ENCODE measurements at regions not wholly inside any gene's neighbourhood (a gene's known extent, or its start where the extent isn't known, plus 50 kb on each side); places are given as distances from the start of the nearest gene placed in this dataset.

DNA sequence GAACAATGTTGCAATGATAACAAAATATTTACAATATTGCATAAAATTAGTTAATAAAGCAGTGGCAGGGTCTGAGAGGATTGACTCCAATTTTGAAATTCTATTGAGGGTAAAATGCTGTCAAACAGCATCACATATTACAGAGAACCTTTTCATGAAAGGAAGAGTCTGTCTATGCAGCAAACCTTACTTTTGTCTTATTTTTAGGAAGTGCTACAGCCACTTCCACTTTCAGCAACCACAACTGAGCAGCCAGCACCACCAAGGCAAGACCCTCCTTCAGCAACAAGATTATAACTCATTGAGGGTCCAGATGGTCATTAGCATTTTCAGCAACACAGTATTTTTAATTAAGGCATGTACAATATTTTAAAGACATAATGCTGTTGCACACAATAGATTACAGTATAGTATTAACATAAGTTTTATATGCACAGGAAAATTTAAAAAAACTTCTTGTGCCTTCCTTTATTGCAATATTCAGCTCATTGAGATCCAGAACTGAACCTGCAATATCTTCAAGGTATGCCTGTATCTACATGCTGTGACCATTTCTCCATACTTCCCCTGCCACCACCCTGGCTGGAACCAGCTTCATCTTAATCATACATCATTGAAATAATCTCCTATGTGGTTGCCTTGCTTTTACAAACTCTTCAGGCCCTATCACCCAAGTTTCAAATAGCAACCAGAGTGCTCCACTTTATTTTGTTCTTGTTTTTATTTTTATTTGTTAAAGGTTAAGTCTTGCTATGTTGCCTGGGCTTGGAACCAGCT, 711.2 kb downstream of the KCNA4 start:
- no peak for DNase-seq

DNA sequence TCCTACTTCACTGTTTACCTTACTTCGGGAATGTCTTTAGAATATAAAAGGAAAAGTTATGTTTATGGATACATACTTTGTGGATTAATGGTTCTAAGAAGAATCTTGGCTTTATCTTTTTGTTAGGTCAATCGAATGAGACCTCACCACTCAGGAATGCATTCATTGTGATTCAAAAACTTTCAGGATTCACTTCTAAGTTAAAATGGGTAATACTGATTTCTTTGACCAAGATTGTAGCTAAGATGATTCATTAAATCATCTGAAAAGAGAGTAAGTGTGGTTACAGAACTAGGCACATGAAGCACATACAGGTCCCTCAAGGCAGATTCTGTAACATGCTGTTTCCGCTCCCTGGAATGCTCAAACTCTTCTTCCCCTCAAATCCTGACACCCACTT, 716.4 kb downstream of the KCNA4 start:
- no peak for DNase-seq

DNA sequence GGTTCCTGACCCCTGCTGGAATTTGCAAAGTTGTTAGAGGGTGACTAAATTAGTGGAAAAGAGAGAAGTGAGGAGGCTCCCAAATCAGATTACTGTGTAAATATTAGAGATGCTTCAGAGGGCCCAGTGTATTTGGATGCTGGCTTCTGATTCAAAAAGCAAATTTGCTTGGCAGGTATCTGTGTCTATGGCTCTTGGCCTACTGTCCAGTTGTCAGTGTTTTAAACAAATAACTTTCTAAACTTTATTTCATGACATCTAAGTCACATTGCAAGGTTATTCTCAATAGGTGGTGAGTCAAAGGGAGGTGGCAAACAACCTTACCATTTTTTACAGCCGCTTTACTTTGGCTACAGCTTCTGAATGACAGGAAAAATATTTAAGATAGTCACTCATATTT, 720.1 kb downstream of the KCNA4 start:
- no peak for DNase-seq

DNA sequence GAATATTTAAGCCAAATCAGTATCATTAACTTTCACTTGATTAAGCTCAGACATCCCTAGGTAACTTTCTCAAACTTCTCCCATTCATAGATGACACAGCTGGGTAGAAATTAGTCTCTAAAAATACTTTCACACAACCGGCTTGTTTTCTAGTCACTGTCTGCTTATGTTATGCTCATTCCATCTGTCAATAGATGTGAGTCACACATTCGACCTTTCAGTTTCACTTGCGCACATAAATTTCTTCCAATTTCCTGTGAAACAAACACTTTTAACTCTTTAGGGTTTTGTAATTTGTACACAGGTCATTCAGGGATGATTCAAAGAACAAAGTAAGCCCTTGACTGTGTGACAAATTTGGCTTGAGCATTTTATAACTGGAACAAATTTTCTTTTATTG, 723.0 kb downstream of the KCNA4 start:
- peak; percentile 7 for DNase-seq

DNA sequence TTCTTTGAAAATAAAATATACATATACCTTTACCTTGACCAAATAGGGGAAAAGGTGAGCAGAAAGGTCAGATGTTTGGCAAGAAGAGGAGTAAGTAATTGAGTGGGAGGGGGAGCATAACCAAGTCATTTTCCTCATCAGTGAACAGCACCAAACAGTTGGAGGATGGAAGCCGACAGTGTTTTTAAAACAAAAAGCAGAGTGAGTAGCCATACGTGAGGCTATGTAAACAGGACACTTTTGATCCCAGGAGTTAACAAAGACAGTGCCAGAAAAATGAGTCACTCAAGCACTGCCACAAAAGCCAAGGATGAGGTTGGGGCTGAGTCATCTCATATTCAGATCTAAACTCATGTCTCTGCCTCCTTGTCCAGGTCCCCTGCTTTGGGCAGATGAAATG, 734.7 kb downstream of the KCNA4 start:
- no peak for DNase-seq

DNA sequence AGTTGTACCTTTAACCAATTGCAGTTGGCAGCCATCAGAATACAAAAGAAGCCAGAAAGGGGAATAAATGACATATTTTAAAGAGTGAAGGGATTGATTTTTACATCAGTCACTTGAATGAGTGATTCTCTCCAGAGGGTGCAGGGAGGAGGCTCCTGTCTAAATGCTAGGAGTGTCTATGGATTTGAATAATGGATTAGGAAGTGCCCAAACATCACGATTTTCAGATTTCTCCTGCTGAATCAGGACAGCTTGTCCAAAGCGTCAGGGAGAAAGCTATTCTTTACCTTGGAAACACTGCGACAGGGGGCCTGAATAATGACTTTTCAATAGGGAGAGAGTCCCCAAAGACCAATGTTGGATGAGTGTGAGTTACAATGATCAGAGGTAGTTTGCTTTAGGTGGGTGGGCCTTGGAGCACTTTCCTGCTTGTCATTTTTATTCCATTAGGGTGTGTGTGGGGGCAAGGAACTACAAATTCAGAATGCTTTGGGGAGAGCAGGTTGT, 735.5 kb downstream of the KCNA4 start:
- no peak for DNase-seq

DNA sequence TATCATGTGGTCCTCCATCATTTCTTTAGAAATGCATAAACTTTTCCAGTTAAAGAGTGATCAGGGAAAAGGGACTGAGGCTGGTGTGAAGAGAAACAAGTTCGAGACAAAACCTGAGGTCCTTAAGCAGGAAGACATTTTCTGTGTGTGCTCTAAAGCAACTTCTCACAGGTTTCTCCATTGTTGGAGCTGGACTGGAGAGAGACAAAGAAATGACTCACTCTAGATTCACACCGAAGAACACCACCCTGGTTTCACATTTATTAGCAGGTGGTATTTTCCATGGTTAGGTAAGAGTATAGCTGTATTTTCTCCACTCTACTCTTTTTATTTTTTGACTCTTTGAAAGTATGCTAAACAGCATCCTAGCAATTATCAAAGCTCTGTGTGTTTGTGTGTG, 736.4 kb downstream of the KCNA4 start:
- DNase-seq, result no peak

DNA sequence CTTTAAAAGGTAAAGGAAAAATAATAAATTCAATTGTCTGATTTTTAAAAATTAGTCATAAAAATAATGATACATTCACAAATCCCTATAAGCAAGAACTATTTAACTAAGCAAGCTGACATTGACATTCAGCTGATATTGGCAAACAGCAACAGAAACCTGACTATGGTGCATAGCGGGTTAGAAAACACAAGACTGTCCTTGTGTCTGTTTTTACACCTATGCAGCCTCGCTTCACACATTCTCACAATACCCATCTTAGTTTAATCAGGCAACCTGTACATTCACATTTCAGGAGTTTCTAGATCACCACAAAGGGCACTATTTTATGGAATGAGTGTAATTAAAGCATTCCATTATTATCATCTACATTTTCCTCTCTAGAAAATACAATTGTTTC, 737.1 kb downstream of the KCNA4 start:
- no peak for DNase-seq

DNA sequence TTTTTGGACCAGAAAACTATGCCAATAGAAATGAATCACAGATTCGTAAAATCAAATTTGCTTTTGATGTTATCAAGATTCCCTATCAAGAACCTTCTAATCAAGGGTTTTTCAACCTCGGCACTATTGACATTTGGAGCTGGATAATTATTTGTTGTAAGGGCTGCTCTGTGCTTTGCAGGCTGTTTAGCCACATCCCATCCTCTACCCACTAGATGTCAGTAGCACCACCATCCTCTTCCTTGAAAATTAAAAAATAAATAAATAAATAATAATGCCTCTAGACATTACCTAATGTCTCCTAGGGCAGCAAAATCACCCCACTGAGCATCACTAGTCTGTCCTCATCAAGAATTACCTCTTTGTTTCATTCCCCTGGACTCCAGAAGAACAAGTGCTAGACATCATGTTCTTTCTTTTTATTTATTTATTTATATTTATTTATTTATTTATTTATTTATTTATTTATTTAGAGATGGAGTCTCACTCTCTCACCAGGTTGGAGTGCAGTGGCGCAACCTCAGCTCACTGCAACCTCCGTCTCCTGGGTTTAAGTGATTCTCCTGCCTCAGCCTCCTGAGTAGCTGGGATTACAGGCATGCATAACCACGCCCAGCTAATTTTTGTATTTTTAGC, 744.7 kb downstream of the KCNA4 start:
- no peak for DNase-seq

DNA sequence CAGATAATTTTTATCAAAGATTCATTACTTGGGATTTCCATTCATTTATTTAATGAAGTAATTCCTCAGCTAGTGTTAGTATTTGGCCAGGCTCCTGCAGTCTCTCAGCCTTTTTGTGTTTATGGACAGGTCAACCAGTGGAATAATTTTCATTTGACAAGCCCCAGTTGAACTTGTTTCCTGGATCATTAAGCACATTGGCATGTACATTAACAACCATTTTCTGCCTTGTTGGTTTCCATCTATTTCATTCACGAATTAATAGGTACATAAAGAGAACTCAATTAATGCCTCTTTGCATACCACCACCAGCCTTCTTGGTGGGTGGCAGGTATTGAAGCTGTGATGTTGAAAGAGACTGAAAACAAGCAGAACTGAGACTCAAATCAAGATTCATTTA, 745.2 kb downstream of the KCNA4 start:
- DNase-seq, result no peak

DNA sequence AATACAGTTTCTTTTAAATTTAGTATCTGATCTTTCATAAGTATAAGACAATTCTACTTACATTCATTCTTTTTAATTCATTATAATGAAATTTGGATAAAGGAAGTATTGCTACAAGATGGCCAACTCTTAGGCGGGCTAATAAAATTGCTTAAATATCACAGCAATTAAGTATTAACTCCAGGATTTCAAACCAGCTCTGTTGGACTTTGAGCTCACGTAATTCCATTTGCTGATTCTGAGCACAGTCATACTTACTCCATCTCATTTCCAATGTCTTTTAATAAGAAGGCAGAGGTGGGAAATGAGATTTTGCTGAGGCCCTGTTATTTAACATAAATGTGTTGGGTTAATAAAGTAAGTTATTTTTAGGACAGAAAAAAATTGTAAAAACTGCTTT, 748.1 kb downstream of the KCNA4 start:
- no peak for DNase-seq

DNA sequence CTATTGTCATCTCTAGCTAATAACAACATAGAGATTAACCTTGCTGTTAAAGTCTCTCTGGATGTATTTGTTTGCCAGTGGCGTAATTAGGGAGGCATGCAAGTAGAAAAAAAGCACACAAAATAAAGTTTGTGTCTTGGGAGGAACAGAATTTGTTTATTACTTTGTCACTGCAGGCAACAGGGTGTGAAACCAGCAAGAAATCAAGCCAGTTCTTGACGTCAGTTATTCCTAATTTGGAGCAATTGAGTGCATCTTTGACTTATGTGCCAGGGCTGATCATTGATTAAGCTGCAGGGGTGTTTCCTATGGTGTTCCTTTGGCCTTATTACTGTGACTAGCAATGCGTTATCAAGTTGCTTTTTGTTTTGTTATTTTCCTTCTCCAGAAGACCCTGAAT, 751.0 kb downstream of the KCNA4 start:
- DNase-seq, result no peak

DNA sequence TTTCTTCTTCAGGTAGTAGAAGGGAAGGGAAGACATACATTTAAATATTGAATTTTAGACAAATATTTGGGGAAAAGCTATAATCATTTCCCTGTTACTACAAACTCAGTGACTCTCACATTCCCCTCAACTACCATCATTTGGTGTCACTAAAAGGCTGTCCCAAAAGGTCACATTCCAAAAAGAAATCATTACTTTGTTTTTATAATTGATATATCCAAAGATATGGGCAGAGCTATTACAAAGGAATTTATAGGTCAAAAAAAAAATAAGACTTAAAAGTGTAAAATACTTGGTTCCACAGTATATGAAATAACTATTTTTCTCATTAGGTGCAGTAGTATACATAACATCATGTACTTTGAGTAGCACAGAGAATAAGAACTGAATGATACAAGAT, 751.4 kb downstream of the KCNA4 start:
- no peak for DNase-seq

DNA sequence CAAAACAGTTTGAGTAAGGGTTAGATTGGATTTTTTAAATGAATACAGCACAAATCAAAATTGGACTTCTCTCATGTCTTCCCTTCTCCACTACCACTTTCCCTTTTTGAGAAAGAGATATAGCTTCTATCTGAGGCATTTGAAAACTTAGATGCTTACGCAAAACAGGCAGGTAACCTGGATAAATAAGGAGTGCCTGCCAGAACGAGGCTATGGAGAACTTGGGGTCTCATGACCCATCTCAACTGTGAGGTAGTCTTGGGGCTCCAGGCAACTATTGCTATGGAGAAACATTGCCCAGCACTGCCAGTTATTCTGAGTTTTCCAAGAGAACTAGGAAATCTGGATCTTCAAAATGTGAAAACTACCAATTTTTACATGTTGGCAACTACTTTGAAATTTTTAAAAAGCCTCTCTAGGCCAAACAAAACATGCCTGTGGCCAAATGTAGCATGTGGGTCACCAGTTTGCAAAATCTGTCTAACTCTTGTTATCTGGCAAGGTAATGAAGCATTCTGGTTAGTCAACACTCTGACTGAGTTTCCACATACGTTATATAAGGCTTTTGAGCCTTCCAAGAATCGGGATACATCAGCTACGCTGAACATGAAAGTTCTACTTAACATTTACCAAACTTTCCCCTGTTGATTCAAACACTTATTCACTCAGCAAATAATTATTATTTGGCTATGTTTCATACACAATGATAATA, 752.7 kb downstream of the KCNA4 start:
- no peak for DNase-seq

DNA sequence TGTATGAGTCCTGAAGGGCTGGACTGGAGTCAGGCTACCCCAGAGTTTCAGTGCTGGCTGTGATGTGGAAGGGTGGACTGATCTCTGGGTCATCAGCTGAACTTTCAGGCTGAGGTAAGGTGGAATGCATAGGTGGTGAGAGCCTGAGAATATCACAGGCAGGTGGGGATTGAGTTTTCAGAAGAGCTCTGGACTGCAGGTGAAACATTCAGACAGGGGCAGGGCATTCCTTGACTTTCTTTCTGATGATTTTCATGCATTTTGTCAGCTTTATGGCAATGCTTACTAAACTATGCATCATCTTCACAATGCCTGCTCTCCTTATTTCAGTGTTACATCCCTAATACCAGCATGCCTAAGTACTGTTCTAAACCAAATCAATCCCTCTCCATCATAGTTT, 755.0 kb downstream of the KCNA4 start:
- DNase-seq, result no peak

DNA sequence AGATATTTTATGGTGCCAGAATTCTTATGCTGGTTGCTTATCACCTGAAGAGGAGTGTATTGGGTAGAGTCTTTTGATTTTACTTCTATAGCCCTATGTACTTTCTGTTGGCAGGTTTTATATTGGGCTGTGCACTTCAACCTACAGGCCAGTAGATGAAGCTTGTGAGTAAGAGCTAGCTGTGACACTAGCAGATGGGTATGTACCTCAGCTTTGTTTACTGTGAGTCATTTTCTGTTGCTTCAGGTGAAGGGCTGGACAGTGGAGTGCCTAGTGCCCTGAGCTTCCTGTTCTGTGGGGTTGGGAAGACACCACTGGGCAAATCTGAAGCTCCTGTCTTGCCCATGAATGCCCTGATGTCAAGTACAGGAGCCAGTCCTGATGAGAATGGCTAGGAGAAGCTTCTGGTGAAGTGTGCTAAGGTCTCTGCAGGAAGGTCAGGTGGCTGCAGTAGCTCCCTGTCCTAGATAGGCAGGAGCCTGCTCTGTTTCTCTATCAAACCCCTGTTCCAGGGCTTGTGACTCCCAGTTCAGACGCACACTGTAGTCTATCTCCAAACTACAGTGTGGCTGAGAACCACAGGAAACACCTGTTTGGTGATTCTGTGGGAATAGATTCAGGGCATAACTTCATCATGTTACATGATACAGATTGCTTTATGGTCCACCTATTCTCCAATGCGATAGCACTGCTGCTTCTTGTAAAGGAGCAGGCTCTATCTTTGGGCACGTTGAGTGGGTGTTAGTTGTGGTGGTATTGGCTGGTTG, 755.7 kb downstream of the KCNA4 start:
- DNase-seq, result no peak

DNA sequence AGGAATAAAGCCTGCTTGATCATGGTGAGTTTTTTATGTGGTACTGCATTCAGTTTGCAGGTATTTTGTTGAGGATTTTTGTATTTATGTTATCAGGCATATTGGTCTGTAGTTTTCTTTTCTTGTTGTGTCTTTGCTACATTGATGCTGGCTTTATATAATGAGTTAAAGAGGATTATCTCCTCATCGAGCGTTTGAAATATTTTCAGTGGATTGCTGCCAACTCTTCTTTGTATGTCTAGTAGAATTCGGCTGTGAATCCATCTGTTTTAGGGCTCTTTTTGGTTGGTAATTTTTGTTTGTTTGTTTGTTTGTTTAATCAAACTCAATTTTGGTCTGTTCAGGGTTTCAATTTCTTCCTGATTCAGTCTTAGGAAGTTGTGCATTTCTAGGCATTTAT, 758.4 kb downstream of the KCNA4 start:
- no peak for DNase-seq

DNA sequence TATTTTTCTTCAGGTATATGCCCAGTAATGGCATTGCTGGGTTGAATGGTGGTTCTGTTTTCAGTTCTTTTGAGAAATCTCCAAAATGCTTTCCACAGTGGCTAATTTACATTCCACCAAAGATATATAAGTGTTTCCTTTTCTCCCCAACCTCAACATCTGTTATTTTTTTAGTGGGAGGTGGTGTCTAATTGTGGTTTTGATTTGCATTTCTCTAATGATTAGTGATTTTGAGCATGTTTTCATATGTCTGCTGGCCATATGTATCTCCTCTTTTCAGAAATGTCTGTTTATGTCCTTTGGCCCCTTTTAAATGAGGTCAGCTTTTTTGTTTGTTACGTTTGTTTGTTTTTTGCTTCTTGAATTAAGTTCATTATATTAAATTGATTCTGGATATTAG, 760.2 kb downstream of the KCNA4 start:
- no peak for DNase-seq

DNA sequence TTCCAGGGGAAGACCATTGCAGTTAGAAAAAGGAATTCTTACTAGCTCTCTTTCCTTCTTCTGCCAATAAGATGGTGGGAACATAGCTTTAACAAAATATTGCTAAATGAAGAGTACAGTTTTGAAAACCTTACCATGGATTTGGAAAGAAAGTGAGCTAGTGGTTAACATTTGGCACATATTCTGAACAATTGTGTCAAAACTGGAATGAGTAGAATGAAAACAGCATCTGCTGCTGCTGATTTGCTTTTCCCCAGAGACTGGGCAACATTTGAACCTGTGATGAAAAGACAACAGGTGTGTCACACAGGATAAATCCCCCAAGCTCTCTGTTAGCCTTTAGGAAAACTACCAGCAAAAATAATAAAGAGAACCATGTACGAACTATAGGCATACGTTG, 761.4 kb downstream of the KCNA4 start:
- DNase-seq, result no peak

DNA sequence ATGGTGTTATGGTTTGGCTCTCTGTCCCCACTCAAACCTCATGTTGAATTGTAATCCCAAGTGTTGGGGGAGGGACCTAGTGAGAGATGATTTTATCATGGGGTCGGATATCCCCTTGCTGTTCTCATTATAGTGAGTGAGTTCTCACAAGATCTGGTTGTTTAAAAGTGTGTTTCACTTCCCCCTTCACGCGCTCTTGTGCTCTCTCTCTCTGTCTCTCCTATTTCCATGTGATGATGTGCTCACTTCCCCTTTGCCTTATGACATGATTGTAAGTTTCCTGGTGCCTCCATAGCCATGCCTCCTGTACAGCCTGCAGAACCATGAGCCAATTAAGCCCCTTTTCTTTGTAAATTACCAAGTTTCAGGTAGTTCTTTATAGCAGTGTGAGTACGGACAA, 765.1 kb downstream of the KCNA4 start:
- no peak for DNase-seq

DNA sequence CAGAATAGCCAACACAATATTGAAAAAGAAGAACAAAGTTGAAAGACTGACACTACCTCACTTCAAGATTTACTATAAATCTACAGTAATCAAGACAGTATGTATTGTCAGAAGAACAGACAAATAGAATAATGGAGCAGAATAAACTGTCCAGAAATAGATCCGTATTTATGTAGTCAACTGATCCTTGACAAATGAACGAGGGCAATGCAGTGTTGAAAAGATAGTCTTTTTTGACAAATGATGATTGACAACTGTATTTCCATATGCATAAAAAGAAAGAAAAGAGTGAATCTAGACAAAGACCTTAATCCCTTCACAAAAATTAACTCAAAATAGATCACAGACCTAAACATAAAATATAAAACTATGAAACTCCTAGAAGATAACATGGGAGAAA, 767.1 kb downstream of the KCNA4 start:
- DNase-seq, result no peak

DNA sequence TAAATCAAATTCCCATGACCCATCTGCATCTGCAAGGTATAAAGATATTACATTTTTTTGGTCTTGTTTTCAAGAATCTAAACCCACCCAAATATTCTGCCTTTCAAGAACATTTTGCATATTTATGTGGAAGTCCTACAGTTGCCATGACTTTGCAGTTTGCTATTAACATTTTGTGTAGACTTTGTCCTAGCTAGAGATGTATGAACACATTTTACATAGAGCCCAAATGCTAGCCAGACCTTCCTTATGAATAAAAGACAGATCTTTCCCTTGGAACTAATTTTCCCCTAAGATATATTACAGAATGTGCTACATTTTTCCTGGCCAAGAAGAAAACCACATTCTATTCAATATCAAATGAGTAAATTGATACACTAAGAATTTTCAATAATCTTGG, 772.5 kb downstream of the KCNA4 start:
- no peak for DNase-seq

DNA sequence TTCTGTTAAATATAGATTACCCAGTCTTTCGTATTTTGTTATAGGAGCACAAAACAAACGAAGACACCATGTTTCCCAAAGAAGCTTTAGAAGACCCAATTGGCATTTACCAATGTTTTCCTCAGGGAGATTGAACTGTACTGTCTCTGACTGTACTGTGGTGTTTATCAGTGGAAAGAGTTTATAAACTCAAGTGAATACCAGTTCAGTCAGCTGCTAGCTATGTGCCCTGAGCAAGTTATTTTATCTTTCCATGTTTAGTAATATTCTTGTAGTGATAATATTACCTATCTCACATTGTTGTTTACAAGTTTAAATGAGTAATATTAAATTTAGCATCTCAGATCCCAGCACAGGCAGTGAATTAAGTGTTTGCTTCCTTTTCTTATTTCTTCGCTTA, 773.2 kb downstream of the KCNA4 start:
- DNase-seq, result no peak
